GM04504 (cell line): ENCODE measurements at regions not wholly inside any gene's neighbourhood (a gene's known extent, or its start where the extent isn't known, plus 50 kb on each side); places are given as distances from the start of the nearest gene placed in this dataset.
"Not testable (repeated sequence)": the region's sequence is repeated elsewhere in the genome, so short reads cannot be mapped to it uniquely, and the experiment has no call there.

ENCODE experiments used
- DNase-seq: peaks from one replicate; pipeline ENCODE4 v3.0.0-alpha.2; 2012; ENCODE audit warnings: low read depth

DNA sequence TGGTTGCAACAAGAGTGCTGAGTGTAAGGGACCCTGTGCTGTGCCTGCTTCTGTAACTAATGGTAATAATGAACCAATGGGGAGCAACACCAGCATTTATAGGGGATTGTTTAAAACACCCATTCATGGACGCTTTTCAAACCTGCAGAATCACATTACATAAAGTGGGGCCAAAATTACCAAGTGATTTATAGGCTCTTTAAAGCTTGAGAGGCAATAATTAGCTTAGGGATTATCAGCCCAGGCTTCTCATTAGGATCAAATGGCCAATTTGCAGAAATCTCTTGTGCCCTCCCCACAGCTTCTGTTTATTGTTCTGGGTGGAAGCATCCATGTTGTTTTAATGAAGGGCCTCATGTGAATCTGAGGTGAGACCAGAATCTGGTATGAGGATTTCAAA, 125.5 kb downstream of the ZNF486 start:
- DNase-seq = not testable (repeated sequence)

DNA sequence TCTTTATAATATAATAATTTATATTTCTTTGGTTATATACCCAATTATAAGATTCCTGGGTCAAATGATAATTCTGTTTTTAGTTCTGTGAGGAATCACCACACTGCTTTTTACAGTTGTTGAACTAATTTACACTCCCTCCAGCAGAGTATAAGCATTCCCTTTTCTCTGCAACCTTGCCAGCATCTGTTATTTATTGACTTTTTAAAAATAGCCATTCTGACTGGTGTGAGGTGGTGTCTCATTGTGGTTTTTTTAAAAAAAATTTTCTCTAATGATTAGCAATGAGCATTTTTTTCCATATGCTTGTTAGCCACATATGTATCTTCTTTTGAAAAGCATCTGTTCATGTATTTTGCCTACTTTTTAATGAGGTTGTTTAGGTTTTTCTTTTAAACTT, 122.2 kb downstream of the ZNF486 start:
- DNase-seq = no peak

DNA sequence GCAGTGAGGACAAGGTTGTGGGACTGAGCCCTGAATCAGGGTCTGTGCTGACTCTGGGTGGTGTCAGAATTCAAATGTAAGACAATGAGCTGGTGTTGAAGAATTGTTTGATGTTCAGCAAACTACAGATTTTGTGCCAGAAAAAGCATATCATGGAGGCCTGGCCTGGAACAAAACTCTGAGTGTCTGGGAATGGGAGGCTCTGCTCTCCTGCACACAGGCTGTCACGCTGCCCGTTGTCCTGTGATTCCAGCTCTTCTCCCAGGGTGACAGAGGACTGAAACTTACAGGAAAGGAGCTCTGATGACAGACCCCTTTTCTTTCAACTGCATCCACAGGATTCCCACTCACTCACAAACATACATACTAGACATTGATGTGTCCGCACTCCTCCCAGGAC, 120.1 kb downstream of the ZNF486 start:
- no peak for DNase-seq

DNA sequence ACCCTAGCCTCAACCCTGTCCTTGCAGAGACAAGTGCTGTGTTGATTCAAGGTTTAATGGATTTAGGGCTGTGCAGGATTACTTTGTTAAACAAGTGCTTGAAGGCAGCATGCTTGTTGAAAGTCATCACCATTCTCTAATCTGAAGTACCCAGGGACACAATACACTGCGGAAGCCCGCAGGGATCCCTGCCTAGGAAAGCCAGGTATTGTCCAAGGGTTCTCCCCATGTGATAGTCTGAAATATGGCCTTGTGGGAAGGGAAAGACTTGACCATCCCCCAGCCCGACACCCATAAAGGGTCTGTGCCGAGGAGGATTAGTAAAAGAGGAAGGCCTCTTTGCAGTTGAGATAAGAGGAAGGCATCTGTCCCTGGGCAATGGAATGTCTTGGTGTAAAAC, 118.9 kb downstream of the ZNF486 start:
- not testable (repeated sequence) for DNase-seq

DNA sequence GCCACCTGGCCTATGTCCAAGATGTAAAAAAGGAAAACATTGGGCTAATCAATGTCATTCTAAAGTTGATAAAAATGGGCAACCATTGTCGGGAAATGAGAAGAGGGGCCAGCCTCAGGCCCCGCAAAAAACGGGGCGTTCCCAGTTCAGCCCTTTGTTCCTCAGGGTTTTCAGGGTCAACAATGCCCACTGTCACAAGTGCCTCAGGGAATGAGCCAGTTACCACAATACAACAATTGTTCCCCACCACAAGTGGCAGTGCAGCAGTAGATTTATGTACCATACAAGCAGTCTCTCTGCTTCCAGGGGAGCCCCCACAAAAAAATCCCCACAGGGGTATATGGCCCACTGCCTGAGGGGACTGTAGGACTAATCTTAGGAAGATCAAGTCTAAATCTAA, 112.5 kb downstream of the ZNF486 start:
- no peak for DNase-seq

DNA sequence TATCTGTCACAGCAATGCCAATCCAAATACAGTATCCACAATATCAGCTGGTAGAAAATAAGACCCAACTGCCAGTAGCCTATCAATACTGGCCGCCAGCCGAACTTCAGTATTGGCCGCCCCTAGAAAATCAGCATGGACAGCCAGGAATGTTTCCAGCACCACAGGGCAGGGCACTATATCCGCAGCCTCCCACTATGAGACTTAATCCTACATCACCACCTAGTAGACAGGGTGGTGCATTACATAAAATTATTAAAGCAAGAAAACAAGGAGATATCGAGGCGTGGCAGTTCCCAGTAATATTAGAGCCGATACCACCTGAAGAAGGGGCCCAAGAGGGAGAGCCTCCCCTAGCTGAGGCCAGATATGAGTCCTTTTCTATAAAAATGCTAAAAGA, 111.3 kb downstream of the ZNF486 start:
- no peak for DNase-seq

DNA sequence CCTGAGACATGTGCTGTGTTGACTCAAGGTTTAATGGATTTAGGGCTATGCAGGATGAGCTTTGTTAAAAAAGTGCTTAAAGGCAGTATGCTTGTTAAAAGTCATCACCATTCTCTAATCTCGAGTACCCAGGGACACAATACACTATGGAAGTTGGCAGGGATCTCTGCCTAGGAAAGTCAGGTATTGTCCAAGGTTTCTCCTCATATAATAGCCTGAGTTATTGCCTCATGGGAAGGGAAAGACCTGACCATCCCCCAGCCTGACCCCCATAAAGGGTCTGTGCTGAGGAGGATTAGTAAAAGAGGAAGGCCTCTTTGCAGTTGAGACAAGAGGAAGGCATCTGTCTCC, 109.7 kb downstream of the ZNF486 start:
- not testable (repeated sequence) for DNase-seq

DNA sequence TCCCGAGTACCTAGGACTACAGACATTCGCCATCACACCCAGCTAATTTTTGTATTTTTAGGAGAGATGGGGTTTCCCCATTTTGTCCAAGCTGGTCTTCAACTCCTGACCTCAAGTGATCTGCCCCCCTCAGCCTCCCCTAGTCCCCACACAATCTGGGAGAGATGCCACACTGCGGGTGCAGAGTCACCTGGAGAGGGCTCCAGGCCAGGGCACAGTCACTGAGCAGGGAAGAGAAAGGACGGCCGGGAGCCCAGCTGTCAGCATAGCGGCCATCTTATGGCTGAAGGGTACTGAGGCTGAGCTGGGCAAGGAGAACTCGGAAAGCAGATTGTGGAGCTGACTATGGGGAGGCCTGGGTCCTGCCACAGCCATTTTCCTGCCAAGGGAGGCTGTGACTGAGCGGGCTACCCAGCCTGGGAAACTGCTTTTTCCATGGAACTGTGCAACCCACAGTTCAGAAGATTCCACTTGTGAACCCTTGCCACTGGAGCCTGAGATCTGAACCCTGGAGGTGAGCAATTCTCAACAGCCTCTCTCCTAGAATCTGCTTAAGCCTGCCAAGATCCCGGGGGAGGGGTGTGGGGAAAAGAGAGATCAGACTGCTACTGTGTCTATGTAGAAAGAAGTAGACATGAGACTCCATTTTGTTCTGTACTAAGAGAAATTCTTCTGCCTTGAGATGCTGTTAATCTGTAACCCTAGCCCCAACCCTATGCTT, 109.2 kb downstream of the ZNF486 start:
- no peak for DNase-seq

DNA sequence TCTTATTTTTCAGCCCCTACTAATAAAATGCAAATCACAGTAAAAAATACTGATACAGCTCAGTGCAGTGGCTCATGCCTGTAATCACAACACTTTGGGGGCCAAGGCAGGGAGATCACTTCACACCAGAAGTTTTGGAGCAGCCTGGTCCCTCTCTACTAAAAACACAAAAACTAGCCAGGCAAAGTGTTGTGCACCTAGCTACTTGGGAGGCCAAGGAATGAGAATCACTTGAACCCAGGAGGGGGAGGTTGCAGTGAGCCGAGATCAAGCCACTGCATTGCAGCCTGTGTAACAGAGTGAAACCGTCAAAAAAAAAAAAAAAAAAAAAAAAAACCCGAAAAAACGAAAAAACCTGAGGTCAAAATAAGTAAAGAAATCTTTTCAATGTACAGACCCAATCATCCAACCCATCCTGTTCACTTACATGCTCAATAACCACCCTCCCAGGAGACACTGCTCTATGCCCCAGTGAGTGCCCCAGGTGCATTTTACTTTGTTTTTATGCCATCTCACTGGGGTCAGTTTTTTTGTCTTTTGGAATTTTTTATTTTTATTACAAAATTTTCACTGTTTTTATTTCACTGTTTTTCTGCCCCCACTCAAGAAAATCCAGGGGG, 107.0 kb downstream of the ZNF486 start:
- DNase-seq = no peak

DNA sequence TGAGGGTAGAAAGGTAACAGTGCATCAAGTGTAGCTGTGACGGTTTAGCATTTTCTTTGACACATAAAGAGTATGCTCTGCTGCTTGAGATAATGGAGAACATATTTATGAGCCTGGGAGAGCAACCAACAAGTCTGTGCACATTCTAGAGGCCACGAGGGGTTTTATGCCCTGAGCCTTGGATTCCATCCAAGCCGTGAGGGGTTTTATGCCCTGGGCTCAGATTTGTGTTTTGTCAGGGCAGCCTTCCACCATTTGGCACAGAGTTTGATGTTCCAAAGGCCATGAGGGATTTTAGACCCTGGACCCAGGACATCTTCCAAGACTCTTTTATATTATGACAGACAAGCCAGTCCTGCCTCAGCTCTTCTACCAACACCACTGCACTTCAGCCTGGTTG, 106.4 kb downstream of the ZNF486 start:
- DNase-seq = no peak

DNA sequence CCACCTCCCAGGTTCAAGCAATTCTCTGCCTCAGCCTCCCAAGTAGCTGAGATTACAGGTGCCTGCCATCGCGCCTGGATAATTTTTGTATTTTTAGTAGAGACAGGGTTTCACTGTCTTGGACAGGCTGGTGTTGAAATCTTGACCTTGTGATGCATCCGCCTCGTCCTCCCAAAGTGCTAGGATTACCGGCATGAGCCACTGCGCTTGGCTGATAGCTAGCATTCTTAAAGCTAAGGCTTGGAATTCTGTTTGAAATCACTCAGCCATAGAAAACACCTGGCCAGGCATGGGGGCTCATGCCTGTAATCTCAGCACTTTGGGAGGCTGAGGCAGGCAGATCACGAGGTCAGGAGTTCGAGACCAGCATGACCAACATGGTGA, 105.6 kb downstream of the ZNF486 start:
- not testable (repeated sequence) for DNase-seq

DNA sequence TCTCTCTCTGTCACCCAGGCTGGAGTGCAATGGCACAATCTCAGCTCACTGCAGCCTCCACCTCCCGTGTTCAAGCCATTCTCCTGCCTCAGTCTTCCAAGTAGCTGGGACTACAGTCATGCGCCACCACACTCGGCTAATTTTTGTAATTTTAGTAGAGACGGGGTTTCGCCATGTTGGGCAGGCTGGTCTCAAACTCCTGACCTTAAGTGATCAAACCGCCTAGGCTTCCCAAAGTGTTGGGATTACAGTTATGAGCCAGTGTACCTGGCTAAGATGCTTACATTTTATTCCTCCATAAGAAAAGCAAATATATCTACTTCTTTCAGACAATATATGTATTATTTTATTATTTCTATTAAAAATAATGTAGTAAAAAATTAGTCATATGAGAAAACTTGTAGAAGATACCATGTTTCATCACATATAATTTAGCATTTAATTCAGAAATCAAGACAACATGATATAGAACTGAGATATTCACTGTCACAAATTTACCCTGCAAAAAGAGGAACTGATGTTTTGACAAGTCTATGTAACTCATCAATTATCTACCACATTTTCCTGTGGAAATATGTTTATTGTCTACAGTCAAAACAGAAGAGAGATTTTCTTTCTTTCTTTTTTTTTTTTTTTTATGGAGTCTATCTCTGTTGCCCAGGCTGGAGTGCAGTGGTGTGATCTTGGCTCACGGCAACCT, 105.1 kb downstream of the ZNF486 start:
- not testable (repeated sequence) for DNase-seq

DNA sequence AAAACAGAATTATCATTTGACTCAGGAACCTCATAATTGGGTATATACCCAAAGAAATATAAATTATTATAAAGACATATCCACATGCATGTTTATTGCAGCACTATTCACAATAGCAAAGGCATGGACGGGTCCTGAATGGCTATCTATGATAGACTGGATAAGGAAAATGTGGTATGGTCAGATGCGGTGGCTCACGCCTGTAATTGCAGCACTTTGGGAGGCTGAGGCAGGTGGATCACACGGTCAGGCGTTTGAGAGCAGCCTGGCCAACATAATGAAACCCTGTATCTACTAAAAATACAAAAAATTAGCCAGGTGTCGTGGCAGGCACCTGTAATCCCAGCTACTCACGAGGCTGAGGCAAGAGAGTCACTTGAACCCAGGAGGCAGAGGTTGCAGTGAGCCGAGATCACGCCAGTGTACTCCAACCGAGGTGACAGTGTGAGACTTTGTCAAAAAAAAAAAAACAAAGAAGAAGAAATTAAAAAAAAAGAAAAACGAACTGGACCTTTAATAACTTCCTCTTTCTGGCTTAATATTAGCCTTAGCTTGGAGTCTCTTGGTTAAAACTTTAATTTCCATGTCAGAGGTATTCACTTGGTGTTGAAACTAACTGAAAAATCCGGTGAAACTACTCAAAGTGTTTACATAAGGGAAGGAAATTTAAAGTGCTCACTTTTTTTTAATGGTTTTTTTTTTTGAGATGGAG, 104.4 kb downstream of the ZNF486 start:
- no peak for DNase-seq

DNA sequence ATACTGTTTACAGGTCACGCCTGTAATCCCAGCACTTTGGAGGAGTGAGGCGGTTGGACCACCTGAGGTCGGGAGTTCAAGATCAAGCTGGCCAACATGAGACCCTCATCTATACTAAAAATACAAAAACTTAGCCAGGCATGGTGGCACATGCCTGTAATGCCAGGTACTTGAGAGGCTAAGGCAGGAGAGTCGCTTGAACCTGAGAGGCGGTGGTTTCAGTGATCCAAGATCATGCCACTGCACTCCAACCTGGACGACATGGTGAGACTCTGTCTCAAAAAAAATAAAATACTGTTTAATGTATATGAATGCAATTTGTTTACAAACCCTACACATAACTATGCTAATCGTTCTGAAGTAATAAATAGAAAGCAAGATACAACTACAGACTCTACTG, 102.4 kb downstream of the ZNF486 start:
- no peak for DNase-seq

DNA sequence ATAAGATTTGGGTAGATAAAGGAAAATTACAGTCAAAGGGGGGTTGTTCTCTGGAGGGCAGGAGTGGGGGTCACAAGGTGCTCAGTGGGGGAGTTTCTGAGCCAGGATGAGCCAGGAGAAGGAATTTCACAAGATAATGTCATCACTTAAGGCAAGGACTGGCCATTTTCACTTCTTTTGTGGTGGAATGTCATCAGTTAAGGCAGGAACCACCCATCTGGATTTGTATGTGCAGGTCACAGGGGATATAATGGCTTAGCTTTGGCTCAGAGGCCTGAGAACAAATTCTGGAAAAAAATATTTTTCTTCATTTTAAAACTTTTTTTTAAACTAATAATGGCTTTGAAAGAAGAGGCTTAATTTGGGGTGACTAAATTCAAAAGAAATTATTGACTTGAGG, 94.5 kb downstream of the ZNF486 start:
- not testable (repeated sequence) for DNase-seq

DNA sequence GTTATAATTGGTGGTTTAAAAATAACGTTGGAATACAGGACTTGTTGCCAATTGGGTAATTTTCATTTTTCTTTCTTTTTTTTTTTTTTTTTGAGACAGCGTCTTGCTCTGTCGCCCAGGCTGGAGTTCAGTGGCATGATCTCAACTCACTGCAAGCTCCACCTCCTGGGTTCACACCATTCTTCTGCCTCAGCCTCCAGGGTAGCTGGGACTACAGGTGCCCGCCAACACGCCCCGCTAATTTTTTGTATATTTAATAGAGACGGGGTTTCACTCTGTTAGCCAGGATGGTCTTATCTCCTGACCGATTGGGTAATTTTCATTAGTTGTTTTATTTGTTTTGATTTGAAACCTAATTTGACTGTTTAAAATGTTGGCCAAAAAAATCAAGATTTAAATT, 93.7 kb downstream of the ZNF486 start:
- not testable (repeated sequence) for DNase-seq

DNA sequence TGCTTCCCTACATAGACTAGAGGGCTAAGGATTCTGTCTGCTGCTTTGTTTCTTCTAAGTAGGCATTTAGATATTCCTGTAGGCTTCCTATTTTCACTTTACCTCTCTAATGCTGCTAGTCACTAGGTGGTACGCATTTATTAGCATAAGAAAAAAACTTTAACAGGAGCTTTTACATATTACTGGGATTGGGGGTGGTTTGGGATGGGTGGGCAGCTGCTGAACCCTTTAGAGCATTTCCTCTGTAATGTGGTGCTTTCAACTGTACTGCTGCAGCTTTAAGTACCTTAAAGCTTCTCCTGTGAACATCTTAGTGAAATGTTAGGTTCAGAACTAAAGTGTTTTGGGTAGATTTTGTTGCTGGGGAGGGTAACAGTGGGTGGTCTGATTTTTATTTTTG, 92.6 kb downstream of the ZNF486 start:
- no peak for DNase-seq

DNA sequence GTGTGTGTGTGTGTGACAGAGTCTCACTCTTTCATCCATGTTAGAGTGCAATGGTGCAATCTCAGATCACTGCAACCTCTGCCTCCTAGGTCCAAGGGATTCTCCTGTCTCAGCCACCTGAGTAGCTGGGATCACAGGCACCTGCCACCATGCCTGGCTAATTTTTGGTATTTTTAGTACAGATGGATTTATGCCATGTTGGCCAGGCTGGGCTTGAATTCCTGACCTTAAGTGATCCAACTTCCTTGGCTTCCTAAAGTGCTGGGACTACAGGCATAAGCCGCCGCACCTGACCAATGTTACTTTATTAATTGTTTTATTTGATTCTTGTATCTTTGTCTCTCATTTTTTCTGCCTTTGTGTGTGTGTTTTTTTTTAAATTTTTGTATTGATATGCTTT, 89.6 kb downstream of the ZNF486 start:
- DNase-seq = no peak

DNA sequence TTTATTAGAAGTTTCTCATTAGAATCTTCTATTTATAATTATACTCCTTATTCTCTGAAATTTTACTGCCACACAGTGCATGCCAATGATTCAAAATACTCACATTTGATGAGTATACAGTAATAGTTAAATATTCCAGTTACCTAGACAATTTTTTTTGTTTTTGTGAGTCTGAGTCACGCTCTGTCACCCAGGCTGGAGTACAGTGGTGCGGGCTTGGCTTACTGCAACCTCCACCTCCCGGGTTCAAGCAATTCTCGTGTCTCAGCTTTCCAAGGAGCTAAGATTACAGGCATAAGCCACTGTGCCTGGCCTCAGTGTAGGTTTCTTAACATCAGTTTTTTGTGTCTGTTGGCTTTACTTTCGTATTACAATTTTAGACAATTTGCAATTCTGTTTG, 87.1 kb downstream of the ZNF486 start:
- no peak for DNase-seq

DNA sequence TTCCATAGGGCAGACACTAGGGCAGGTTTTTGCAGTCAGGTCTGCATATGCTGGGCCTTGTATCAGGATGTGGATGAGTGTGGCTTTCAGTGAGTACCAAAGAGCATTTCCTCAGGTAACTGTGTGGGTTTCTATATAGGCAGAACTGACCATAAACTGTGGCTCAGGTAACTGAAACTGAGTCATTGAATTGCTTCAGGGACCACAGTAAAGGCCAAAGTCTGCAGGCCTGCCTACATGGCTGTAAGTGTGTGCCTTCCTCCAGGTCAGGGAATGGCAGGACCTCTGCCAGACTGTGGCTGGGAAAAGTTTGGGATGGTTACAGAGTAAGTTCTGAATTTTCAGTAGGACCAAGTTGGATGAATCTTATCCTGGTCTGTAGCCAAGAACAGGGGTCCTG, 85.6 kb downstream of the ZNF486 start:
- no peak for DNase-seq

DNA sequence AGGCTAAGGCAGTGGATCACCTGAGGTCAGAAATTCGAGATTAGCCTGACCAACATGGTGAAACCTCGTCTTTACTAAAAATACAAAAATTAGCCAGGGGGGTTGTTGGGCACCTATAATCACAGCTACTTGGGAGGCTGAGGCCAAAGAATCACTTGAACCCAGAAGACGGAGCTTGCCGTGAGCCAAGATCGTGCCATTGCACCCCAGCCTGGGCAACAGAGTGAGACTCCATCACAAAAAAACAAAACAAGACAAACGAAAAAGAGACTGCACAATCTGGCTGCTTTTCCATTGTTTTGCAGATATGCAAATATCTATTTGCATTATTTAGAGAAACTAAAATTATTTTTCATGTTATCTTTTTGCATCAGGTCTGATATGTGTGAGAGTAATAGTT, 83.6 kb downstream of the ZNF486 start:
- DNase-seq = no peak

DNA sequence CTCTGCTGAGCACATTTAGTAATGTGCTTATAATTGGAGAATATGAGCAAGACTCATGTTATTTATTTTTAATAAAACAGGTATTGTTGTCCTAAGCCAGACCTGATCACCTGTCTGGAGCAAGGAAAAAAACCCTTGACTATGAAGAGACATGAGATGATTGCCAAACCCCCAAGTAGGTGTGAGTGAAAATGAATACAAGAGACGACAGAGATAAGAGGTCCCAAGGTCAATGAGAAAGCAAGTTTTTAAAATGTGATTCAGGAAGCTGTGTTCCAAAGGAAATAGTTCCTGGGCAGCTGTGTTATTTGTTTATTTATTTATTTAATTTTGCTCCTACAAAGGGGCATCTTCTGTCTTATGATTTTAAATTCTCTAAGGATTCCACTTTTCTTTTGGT, 83.1 kb downstream of the ZNF486 start:
- DNase-seq = no peak
